Non-pigmented ciliary epithelial cell (primary cell): ENCODE measurements at regions not wholly inside any gene's neighbourhood (a gene's known extent, or its start where the extent isn't known, plus 50 kb on each side); places are given as distances from the start of the nearest gene placed in this dataset.

Source experiments
- DNase-seq: peaks from one replicate; pipeline ENCODE4 v3.0.0-alpha.2; 2010; ENCODE audit warnings: low read depth

DNA sequence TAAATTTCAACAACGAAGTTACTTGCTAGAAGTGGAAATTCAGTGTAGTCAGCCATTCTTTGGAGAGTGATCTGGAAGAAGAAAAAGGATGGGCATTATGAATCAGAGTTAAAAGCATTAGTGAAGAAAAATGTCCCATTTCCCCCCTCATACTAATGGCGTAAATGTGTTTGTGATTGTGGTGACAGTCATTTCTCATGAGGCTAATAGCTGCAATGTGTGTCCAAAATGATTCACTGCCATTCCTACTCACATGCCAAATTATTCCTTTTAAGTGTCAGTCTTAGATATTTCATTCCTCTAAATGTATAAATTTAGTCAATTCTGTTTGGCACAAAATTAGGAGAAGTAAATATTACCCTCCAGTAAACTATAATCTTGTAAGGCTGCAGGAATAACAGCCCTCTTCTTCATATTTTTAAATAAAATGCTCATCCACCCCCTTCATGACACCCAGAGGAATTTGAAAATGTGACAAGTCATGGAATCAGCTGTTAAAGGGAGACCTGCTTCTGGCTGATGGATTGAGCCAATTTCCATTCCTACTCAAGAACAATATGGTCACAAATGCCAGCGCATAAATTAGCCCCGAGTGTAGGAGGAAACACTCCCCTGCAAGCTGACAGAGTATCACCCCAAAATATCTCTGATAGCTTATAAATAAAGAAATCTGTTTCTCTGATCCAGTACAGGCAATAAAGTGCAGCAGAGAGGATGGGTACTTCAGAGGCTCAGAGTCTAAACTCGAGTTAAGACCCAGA lies 912.3 kb upstream of the SEL1L start:
- DNase-seq, result no peak

DNA sequence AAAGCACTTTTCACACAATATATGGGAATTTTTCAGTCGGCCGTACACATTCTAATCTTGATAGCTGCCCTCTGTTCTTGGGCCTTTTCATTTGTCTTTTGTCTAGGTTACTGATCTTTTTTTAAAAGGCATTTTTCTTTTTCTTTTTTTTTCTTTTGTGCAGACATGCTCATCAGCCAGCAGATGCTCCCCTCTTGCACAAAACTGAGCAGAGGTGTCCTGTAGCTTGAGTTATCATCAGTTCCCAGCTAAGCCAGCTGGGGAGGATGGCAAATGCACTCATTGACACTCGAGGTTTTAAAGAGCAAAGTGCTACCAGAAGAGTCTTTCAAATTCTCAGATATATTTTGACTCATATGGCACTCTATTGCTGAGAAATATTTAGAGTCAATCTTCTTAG lies 913.9 kb upstream of the SEL1L start:
- DNase-seq, result no peak

DNA sequence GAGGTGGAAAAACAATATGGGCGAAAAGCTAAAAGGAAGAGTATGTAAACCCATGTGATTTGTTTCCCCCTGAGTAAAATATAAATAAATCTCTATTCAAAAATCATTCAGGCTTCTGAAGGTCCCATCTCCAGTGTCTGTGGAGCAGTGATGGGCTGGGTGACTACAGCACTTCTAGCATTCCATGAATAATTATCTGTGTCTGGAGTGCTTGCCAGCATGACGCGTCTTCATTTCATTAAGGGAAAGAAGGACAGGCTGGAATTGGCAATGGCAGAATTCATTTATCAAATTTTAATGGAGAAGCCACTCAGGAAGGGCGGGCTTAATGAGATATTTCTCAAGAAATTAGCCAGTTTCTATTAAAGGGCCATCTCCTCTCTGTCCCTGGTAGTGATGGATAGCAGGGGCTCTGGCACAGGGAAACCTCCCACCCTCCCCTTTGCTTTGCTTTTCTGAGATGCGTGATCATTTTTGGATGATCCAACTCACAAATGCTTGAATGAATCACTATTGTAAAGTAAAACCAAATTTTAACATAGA lies 916.3 kb upstream of the SEL1L start:
- no peak for DNase-seq

DNA sequence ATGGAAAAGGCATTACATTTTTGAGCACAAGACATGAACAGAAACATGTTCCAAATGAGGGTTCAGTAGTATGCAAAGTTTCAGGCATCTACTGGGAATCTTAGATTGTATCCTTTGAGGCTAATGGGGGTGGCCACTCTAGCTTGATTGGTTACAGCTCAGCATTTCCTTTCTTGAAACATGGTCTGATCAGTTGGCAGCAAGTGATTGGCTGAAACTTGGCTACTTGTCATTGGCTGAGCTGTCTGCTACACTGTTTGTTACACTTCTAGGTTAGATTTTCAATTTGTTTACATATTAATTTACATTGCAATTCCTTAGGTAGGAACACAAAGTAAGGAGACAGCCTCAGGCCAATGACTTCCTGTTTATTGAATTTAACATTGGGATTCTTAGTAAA lies 918.0 kb upstream of the SEL1L start:
- no peak for DNase-seq

DNA sequence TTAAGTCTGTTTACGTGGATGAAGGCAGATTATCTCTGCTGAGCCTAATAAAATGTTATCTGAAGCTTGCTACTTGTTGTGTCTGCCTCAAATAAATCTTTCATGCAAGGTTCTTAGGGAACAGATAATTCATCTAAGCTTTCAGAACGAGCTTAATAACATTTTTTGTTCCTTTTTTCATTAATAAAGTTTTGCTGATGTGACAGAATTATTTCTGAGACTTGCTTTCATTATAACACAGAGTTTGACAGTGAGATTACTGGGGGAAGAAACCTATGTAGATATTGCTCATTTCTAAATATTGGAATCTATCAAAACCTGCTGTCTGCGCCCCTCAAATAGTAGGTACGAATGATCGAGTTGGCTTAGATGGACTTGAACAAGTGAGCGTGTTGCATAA lies 948.7 kb upstream of the SEL1L start:
- no peak for DNase-seq

DNA sequence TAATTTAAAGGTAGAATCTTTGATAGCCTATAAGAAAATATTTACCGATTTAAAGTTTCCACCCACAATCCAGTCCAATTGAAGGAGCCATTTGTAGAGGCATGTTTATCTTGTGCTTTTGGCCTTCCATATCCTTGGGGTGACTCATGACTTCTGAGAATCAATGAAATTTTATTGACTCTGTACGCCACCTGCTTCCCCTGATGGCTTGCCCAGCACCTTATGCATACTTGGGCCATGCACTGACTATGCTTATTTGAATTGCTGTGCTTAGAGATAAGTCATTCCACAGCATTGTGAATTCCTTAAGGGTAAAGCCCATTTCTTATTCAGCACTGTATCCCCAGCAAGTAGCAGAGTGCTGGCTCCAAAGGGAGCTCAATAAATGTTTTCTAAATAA lies 954.8 kb upstream of the SEL1L start:
- no peak for DNase-seq

DNA sequence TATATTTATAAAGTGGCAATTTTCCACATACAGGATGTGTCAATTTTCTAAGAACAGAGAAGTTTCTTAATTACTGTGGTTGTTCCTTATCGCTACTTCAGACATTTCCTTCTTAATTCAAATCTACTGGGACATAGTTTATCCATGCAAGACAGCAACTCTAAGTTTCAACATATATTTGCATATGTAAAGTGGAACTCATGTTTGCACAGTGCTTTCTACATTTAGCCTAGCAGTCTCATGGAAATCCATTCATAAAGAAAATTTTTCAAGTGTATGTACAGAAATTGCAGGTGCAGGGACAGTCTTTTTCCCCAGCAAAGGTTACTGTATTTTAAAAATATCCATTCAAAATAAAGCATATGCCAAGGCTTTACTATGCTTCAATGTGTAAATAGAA lies 956.7 kb upstream of the SEL1L start:
- DNase-seq, result no peak

DNA sequence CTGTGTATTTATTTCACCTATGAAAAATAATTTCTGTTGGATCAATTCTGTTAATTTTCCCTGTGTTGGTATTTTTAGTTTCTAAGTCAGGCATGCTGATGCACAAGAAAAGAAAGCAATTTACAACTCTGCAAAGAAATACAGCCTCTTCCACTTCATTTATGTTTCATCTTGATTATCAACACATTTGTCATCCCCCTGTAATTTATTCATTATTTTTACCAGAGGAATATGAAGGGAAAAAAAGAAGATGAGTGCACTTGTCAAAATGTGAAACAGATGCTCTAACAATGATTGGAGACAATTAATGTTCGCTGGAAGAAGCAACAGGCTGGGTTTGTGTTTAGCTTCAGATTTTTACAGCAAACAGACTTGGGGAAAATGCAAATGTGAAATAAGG lies 958.5 kb upstream of the SEL1L start:
- no peak for DNase-seq

DNA sequence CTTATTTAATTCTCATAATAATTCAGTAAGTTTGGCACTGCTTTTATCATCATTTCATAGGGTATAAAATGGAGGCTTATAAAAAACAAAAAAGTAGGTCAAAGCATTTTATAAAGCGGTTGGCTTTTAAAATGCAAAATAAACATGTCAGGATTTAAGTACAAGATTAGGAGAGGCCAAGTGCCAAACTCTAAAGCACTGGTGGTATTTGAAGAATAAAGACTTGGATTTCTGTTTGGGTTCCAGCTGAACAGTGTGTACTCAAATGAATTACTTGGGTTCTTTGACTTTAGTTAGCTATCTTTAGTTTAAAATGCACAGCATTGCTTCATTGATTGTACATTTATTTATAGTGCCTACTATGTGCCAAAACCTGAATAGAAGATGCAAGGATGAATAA lies 966.6 kb upstream of the SEL1L start:
- DNase-seq, result no peak

DNA sequence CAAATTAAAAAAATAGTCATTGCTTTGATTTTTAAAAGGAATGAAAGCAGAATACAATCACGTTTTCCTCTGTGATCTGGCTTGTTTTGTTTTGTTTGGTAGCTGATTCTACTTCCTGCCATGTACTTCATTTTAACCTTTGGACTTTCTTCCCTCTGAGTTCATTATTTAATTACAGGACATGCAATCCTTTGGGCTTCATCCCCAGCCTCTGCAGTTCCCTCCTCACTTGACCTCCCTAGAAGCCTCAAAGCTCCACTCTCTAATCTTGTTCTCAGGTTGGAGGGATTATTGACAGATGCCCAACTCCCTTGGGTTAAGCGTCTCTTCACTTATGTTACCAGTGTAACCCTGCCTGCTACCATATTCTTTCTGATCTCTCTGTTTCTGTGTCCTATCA lies 967.9 kb upstream of the SEL1L start:
- DNase-seq, result no peak

DNA sequence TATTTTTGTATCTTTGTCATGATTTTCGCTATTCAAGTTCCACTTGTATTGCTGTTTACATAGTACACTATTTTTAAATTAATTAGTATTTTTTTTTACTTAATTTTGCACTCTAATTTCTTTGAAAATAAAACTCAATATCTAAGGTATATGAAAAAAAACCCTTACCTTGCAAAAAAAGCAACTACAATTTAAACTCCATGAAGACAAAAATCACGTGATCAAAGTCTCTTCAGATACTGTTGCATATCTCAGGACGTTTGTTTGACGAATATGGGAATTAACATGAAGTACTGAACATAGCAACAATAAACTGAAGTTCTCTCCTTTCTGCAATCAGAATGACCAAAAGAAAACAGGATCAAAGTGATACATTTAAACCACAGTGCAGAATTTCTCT lies 968.4 kb upstream of the SEL1L start:
- no peak for DNase-seq

DNA sequence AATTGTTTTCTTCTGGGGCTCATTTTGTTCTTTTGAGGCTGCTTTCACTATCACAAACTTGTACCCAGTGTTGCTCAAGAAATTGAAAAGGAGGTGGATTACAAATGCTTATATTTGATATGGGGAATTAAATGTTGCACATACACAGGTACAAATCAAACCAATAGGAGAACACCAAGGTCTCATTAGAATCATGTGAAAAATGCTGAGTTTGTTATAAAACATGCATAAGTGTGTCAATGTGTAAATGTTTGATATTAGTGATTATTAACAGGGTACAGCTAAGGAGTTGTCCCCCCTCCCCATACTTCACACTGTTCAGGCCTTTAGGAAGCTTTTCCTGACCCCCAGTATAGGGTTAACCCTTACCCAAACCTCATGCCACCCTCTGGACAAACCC lies 971.2 kb upstream of the SEL1L start:
- DNase-seq, result no peak

DNA sequence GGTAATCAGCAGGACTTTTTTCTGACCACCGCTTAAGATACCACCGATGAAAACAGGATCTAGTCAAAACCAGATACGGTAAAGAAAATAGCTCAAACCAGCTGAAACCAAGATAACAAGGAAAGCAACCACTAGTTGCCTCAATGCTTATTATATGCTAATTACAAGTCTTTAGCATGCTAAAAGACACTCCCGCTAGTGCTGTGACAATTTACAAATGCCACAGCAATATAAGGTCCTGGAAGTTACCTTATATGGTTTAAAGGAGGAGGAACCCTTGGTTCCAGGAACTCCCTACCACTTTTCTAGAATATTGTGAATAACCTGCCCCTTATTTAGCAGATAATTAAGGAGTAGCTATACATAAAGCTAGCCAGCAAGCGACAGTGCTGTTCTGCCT lies 976.4 kb upstream of the SEL1L start:
- no peak for DNase-seq

DNA sequence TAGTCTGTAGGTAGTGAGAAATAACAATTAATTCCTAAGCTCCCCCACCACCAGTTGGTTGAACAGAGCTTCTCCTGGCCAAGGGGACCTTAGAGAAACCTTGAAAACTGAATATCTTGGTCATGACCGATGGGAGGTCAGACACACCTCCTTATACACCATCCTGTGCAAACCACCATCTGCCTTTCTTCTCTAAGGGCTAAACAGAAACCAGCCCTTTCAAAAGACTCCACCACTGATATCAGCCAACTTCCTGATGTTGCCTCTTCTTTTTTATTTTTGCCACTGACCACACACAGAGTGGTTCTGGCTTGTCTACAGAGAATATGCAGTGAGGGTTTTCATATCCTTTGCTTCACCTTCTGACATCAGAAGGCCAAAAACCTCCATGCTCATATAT lies 977.7 kb upstream of the SEL1L start:
- no peak for DNase-seq

DNA sequence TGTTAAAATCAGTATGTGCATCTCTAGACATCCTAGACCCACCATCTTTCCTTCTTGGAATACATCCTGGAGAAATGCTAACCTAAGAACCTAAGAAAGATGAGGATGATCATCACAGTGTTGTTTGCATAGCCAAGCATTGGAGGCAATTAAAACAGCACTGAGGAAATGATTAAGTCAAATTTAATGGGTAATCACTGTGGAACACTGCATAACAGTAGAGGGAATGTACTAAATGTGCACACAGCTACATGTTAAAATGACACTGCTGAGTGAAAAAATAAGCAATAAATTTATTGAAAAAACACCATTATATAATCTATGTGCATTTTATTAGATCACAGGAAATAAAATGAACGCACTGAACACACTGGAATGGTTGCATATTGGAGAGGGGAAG lies 987.1 kb upstream of the SEL1L start:
- DNase-seq, result no peak

DNA sequence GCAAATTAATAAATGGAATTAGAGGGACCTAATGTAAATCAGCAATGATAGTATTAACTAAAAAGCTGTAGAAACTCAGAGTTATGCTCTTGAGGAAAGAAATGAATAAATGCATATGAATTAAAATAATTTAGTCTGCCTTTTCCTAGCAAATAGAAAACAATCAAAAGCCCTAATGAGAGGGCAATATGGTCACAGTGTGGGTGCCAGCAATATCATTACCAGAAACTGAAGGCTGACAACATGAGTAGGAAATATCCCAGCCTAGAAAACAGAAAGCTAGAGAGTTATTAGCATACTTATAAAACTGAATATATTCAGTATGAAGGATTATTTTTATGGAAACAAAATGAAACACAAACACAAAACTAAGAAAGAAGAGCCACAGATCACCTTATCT lies 987.5 kb upstream of the SEL1L start:
- no peak for DNase-seq

DNA sequence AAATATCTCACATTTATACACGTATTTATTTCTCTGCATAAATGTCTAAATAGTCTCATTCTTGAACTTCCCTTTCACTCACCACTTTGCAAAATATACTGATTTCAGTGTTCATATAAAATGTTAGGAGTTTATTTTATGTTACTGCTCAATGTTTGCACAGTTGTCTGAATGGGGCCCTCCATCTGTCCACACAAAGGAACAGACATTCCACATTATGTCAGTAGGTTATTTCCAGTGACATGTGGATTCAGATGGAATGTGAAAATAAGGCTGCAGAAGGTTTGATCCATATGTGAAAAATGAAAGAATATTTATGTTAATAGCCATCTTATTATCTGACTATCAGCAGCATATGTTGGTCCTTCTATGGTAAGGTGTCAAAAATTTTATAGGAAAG lies 994.4 kb upstream of the SEL1L start:
- no peak for DNase-seq

DNA sequence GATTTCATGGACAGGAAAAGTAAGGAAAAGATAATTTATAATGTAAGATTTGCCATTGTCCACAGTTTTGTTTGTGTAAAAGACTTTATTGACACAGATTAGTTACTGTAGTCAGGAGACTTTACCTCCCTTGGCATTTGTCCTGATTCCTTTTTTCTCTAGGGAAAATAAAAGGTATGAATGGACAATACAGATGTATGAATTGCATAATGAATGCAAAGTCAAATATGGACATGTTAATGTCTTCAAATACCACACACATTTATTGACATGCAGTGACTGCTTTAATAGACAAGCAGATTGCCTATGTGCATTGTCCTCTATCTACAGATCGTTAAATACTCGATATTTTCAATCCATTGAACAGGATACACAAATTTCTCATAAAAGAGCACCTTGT lies 999.7 kb upstream of the SEL1L start:
- DNase-seq, result no peak

DNA sequence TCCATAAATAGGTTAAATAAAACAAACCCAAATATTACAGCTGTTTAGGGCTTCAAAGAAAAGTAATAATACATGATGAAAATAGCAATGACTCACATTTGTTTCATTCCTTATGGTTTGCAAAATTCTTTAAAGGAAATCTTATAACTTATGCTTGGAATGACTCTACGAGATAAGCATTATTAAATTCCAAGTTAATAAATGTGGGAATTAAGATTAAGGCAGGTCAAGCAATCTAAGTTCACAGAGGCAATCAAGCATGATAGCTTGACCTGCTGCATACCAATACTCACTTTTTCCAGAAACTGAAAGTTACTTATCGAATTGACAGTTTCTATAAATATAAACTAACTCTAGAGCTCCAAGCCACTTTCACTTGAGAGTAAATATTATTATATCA lies 1002.9 kb upstream of the SEL1L start:
- no peak for DNase-seq

DNA sequence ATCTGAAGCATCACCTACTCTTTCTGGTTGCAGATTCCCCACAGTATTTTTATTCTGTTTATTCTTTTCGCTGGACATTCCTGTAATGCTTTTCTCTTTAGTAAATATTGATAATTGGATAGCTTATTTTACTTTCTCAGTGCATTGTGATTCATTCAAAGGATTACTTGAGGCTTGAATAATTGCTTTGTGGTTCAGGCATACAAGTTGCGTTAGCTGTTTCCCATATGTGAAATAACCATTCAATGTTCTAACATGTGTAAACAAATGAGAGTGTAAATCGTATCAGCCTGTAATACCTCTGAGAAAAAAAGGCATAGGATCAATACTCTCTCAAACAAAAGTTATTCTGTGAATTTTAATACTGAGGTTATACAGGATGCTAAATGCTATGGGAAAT lies 1004.2 kb upstream of the SEL1L start:
- peak; percentile 23 for DNase-seq

DNA sequence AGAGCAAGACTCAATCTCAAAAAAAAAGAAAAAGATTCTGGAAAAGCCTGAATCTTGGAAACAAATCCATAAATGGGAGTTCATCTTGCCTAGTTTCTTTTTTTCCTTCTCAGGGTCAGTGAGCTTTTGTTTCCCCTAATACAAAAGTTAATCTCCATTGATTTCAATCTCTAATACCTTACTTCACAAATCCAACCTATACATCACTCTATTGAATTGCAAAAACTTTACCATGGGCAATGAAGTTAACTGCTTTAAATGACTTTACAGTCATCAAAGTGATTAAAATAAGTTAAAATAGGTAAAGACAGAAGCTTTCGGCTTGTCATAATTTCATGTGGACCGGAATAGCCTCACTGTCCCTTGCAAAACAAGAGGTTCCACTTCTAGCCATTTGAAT lies 1012.7 kb upstream of the SEL1L start:
- no peak for DNase-seq

DNA sequence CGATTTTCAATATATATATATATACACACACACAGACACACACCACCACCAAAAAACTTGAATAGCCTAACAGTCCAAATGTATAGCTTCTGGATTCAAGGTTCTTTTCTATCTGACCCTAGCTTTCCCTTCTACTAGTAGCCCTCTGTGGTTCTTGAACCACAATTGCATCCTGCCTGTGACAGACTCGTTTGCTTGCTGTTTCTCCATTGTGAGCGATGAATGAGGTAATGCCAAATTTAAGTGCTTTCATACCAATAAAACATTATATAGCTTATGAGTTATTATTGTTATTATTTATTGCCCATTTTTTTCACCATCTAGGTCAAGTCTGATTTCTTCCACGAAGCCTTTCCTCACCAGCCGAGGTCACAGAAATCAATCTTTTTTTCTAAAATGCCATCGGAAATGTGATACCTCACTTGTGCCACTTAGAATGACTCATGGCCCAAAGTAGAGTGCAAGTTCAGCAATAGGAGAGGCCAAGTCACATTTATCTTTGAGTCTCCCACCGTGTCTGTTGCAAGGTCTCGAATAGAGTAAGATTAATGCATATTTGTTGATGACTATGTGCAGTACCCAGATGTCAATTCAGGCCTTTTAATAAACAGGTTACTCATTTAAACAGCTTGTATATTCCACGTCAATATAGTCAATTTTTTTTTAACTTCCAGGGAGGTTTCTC lies 1015.8 kb upstream of the SEL1L start:
- no peak for DNase-seq

DNA sequence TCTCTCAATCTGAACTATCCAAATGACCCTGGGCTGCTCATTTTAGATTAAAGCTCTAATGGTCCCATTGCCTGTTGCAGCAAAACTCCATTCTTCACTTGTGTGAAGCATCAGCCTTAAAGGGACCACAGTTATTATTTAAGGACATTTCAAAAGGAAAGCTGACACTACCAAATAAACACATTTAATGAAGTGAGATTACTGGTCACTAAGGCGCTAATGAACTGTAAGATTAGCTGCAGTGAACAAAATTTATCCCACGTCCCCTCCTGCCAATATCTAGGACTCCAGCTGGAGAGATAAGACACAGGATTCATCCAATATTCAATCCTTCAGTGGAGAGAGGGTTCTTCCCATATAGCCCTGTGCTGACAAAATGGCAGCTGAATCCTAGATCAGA lies 1029.2 kb upstream of the SEL1L start:
- no peak for DNase-seq

DNA sequence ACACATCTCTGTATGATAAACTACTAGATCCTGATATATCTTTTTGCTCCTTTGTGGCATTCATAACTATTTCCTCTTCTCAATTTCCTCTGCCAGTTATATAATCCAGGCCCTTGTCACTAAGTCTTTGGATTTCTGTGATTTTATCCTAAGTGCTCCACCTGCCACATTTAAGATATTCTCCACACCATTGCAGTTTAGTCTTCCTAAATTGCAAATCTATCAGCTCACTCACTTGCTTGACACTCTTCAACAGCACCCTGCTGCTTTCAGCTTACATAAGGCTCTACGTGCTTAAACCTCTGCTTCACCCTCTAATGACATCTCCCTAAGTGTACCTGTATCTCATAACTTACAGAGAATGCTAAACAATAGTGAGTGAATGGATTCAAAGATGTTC lies 1032.2 kb upstream of the SEL1L start:
- DNase-seq, result no peak
